ENCODE measurements at regions not wholly inside any gene's neighbourhood (a gene's known extent, or its start where the extent isn't known, plus 50 kb on each side); places are given as distances from the start of the nearest gene placed in this dataset.

- CTCF ChIA-PET (ENCODE audit: low intra/inter-chr PET ratio, low total read pairs) = no interaction called here
- no peak for DNase-seq (ENCODE audit: low spot score)
- no peak for FAIRE-seq
- Histone ChIP-seq H3K4me1 (ENCODE audit: insufficient read depth, low read length) (no peaks in the 10 kb centered on the region), H3K9me3 (ENCODE audit: low read length) (0 out of 2 replicates have a peak, but pooled peaks cover 7% of the 10 kb centered on the region), H3K4me3 (replicated peaks in 1 of 3; ENCODE audit: insufficient read depth in 1 of 3, low read depth in 2 of 3, low read length in 3 of 3) (no peak overlapping the region), H4K20me1 (ENCODE audit: insufficient read depth, low read length) (no peaks in the 10 kb centered on the region), H3K4me2 (ENCODE audit: low read depth, low read length) (no peak overlapping the region), H2AFZ (ENCODE audit: low read length) (no peak overlapping the region), H3K79me2 (ENCODE audit: insufficient read depth, low read length) (no peaks in the 10 kb centered on the region), H3K27me3 (ENCODE audit: control insufficient read depth in 1 of 2, insufficient read depth in 2 of 2, low read length in 2 of 2) (no peaks in the 10 kb centered on the region), H3K9ac (ENCODE audit: insufficient read depth, low read depth, low read length) (no peak overlapping the region), H3K27ac (ENCODE audit: extremely low read length, insufficient read depth, low read length) (no peak overlapping the region), H3K36me3 (replicated peaks in 1 of 2; ENCODE audit: control insufficient read depth in 1 of 2, insufficient read depth in 2 of 2, low read length in 2 of 2) (no peaks in the 10 kb centered on the region)
- 0% methylated on average over 2 of the region's 2 CpGs for WGBS (ENCODE audit: low lambda C conversion rate)
- POLR2A ChIA-PET = no interaction called here
- no peak for TF ChIP-seq FOXA1 (IDR thresholded peaks at IDR 0.05)
- no peak for TF ChIP-seq FOXA1 (CRISPR knock-in tag; IDR thresholded peaks at IDR 0.05)
- TF ChIP-seq FOXO1 (CRISPR knock-in tag; IDR thresholded peaks at IDR 0.05) = no peak
- no peak for TF ChIP-seq GATA4 (IDR thresholded peaks at IDR 0.05; ENCODE audit: borderline replicate concordance, low read depth)
- TF ChIP-seq JUN (CRISPR knock-in tag; IDR thresholded peaks at IDR 0.05) = no peak
- BruUV-seq (replicated peaks) = no TSS peak
- ATAC-seq = no peak
- intact Hi-C loops (cut with micrococcal nuclease; ENCODE audit: unreplicated experiment) (no loop called here), in situ Hi-C loops (cut with HindIII; ENCODE audit: extremely low pct_ligation_motif_present, low pct_unique_long_range_greater_than_20kb) (no loop called here)
Observed at GRCh38 chr18:51643483-51643882, 446.0 kb upstream of the MEX3C start.

DNA sequence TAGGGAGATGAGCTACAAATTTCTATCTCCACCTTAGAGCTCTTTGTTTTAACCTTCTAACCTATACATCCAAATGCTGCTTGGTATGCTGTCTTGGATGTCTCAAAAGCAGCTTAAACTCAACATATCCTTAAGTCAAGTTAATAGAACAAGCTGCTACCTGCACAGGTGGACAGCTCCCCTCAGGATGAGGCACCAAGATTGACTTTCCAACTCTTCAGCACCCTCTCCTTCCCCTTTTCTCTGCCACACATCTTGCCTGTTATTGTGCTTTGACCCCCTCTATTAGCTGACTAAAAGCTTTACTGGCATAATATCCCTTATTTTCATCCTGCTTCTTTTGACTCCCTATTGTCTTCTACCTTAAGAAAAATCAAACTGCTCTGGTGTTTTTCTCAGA is 448.1 kb upstream of the MEX3C start:
- POLR2A ChIA-PET = no interaction called here
- BruUV-seq (replicated peaks) = no TSS peak
- Histone ChIP-seq H3K4me3 (replicated peaks in 1 of 3; ENCODE audit: insufficient read depth in 1 of 3, low read depth in 2 of 3, low read length in 3 of 3) (no peak overlapping the region), H3K27ac (ENCODE audit: extremely low read length, insufficient read depth, low read length) (no peak overlapping the region), H2AFZ (ENCODE audit: low read length) (no peak overlapping the region), H4K20me1 (ENCODE audit: insufficient read depth, low read length) (no peaks in the 10 kb centered on the region), H3K4me1 (ENCODE audit: insufficient read depth, low read length) (no peaks in the 10 kb centered on the region), H3K4me2 (ENCODE audit: low read depth, low read length) (no peak overlapping the region), H3K27me3 (ENCODE audit: control insufficient read depth in 1 of 2, insufficient read depth in 2 of 2, low read length in 2 of 2) (no peaks in the 10 kb centered on the region), H3K9me3 (ENCODE audit: low read length) (no peaks in the 10 kb centered on the region), H3K9ac (ENCODE audit: insufficient read depth, low read depth, low read length) (no peak overlapping the region), H3K79me2 (ENCODE audit: insufficient read depth, low read length) (no peaks in the 10 kb centered on the region), H3K36me3 (replicated peaks in 1 of 2; ENCODE audit: control insufficient read depth in 1 of 2, insufficient read depth in 2 of 2, low read length in 2 of 2) (no peaks in the 10 kb centered on the region)
- ATAC-seq (no peak), DNase-seq (ENCODE audit: low spot score) (no peak), FAIRE-seq (no peak)
- TF ChIP-seq CBX2 (IDR thresholded peaks at IDR 0.05; ENCODE audit: low read depth, low read length) (no peak), CBX2 (CRISPR knock-in tag; IDR thresholded peaks at IDR 0.05; ENCODE audit: low read depth) (no peak), ZNF281 (CRISPR knock-in tag; IDR thresholded peaks at IDR 0.05; ENCODE audit: borderline replicate concordance) (no peak), ZNF552 (CRISPR knock-in tag; IDR thresholded peaks at IDR 0.05; ENCODE audit: borderline replicate concordance) (no peak), EHMT2 (IDR thresholded peaks at IDR 0.05; ENCODE audit: borderline replicate concordance, low read depth, low read length) (no peak)
- intact Hi-C loops (cut with micrococcal nuclease; ENCODE audit: unreplicated experiment) = no loop called here
- CTCF ChIA-PET (ENCODE audit: low intra/inter-chr PET ratio, low total read pairs) = no interaction called here
- in situ Hi-C loops (cut with HindIII; ENCODE audit: extremely low pct_ligation_motif_present, low pct_unique_long_range_greater_than_20kb) = no loop called here

All from HepG2 (cell line).